22Rv1 (cell line): ENCODE measurements at regions not wholly inside any gene's neighbourhood (a gene's known extent, or its start where the extent isn't known, plus 50 kb on each side); places are given as distances from the start of the nearest gene placed in this dataset.

Experiments
- ZFX ChIP-seq: fragments of 450-650 bp; IDR thresholded peaks from 2 replicates; pipeline ENCODE4 v1.6.1; 2017; ENCODE audit warnings: antibody characterized with exemption, borderline replicate concordance
- TF ChIP-seq, protein P1 (sequence below): fragments of 450-650 bp; IDR thresholded peaks from 2 replicates; pipeline ENCODE4 v1.5.1; 2017; ENCODE audit warnings: mild to moderate bottlenecking

DNA sequence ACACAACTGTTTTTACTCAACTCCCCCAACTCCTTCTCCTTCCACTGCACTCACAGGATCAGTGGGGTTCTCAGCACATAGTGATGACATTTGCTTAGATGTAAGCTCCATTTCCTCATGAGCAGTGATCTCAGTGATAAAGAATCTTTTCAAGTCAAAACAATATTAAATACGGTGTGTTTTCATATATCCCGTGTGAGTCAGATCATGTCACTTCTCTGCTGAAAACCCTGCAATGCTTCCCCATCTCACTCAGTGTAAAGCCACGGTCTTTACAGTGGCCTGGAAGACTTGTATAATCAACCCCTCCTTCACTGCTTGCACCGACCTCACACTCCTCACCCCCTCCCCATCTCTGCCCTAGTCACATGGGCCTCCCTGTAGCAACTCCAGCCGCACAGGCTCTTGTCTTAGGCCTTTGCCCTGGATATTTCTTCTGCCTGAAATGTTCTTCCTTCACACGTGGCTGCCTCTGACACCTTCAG, 149.7 kb upstream of the ARHGAP5 start:
- TF ChIP-seq, protein P1, sequence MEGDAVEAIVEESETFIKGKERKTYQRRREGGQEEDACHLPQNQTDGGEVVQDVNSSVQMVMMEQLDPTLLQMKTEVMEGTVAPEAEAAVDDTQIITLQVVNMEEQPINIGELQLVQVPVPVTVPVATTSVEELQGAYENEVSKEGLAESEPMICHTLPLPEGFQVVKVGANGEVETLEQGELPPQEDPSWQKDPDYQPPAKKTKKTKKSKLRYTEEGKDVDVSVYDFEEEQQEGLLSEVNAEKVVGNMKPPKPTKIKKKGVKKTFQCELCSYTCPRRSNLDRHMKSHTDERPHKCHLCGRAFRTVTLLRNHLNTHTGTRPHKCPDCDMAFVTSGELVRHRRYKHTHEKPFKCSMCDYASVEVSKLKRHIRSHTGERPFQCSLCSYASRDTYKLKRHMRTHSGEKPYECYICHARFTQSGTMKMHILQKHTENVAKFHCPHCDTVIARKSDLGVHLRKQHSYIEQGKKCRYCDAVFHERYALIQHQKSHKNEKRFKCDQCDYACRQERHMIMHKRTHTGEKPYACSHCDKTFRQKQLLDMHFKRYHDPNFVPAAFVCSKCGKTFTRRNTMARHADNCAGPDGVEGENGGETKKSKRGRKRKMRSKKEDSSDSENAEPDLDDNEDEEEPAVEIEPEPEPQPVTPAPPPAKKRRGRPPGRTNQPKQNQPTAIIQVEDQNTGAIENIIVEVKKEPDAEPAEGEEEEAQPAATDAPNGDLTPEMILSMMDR: no peak
- TF ChIP-seq ZFX: no peak
